ENCODE measurements at regions not wholly inside any gene's neighbourhood (a gene's known extent, or its start where the extent isn't known, plus 50 kb on each side); places are given as distances from the start of the nearest gene placed in this dataset.

- TF ChIP-seq MAX (IDR thresholded peaks at IDR 0.05; ENCODE audit: low read depth, low read length) (0 out of 2 replicates have a peak, but pooled peaks have one; percentile 7), POLR2A (IDR thresholded peaks at IDR 0.05; ENCODE audit: extremely low read depth, insufficient read length) (no peak), CTCF (IDR thresholded peaks at IDR 0.05; ENCODE audit: low read depth, low read length) (no peak)
- no peak for DNase-seq (ENCODE audit: low read depth)
- no peak overlapping the region for H3K4me3 ChIP-seq (ENCODE audit: low read depth, low read length)
Observed at GRCh38 chr1:2930016-2930815, 91.1 kb upstream of the ACTRT2 start.

GRCh38 chr1:2930913-2931723, 90.1 kb upstream of the ACTRT2 start:
- TF ChIP-seq MYC (IDR thresholded peaks at IDR 0.05; ENCODE audit: low read depth, low read length) (no peak), CTCF (IDR thresholded peaks at IDR 0.05; ENCODE audit: low read depth, low read length) (no peak), MAX (IDR thresholded peaks at IDR 0.05; ENCODE audit: low read depth, low read length) (no peak), POLR2A (IDR thresholded peaks at IDR 0.05; ENCODE audit: extremely low read depth, insufficient read length) (no peak)
- no peak overlapping the region for H3K4me3 ChIP-seq (ENCODE audit: low read depth, low read length)
- DNase-seq (ENCODE audit: low read depth), result no peak

- DNase-seq (ENCODE audit: low read depth), result no peak
- no peak overlapping the region for H3K4me3 ChIP-seq (ENCODE audit: low read depth, low read length)
- TF ChIP-seq CTCF (IDR thresholded peaks at IDR 0.05; ENCODE audit: low read depth, low read length) (no peak), POLR2A (IDR thresholded peaks at IDR 0.05; ENCODE audit: extremely low read depth, insufficient read length) (no peak), MAX (IDR thresholded peaks at IDR 0.05; ENCODE audit: low read depth, low read length) (no peak), MYC (IDR thresholded peaks at IDR 0.05; ENCODE audit: low read depth, low read length) (no peak)
Observed at GRCh38 chr1:2931724-2932401, 89.4 kb upstream of the ACTRT2 start.

GRCh38 chr1:2932671-2933350, 88.5 kb upstream of the ACTRT2 start:
- H3K4me3 ChIP-seq (ENCODE audit: low read depth, low read length), result no peak overlapping the region
- no peak for DNase-seq (ENCODE audit: low read depth)
- TF ChIP-seq CTCF (IDR thresholded peaks at IDR 0.05; ENCODE audit: low read depth, low read length) (no peak), POLR2A (IDR thresholded peaks at IDR 0.05; ENCODE audit: extremely low read depth, insufficient read length) (no peak), MAX (IDR thresholded peaks at IDR 0.05; ENCODE audit: low read depth, low read length) (no peak), MYC (IDR thresholded peaks at IDR 0.05; ENCODE audit: low read depth, low read length) (no peak)

GRCh38 chr1:2933431-2934155, 87.7 kb upstream of the ACTRT2 start:
- no peak for TF ChIP-seq MYC (IDR thresholded peaks at IDR 0.05; ENCODE audit: low read depth, low read length)
- TF ChIP-seq POLR2A (IDR thresholded peaks at IDR 0.05; ENCODE audit: extremely low read depth, insufficient read length), result no peak
- TF ChIP-seq MAX (IDR thresholded peaks at IDR 0.05; ENCODE audit: low read depth, low read length), result no peak
- no peak for TF ChIP-seq CTCF (IDR thresholded peaks at IDR 0.05; ENCODE audit: low read depth, low read length)
- no peak overlapping the region for H3K4me3 ChIP-seq (ENCODE audit: low read depth, low read length)
- no peak for DNase-seq (ENCODE audit: low read depth)
